ENCODE measurements at regions not wholly inside any gene's neighbourhood (a gene's known extent, or its start where the extent isn't known, plus 50 kb on each side); places are given as distances from the start of the nearest gene placed in this dataset.

- TF ChIP-seq CTCF (IDR thresholded peaks at IDR 0.05) (no peak), POLR2A (IDR thresholded peaks at IDR 0.05) (no peak), POLR2AphosphoS5 (IDR thresholded peaks at IDR 0.05) (no peak)
Measured at GRCh38 chr6:100210137-100211117, 216.4 kb upstream of the MCHR2 start.

Measured in prostate gland (tissue), 2 donors.